Endometrial microvascular endothelial cells (primary cell): ENCODE measurements at regions not wholly inside any gene's neighbourhood (a gene's known extent, or its start where the extent isn't known, plus 50 kb on each side); places are given as distances from the start of the nearest gene placed in this dataset.
"Not testable (repeated sequence)": the region's sequence is repeated elsewhere in the genome, so short reads cannot be mapped to it uniquely, and the experiment has no call there.

Experiments
- in situ Hi-C: cut with HindIII; loops from 2 replicates; pipeline ENCODE4 v1.10.0; 2017; ENCODE audit warnings: low sequenced_read_pairs, low pct_unique_long_range_greater_than_20kb; ENCODE audit errors: inconsistent ontology term

- in situ Hi-C loops: no loop called here
These were observed 382.2 kb upstream of the INTU start for GRCh38 chr4:127250577-127250976.

- in situ Hi-C loops: no loop called here
These were observed 381.3 kb upstream of the INTU start for GRCh38 chr4:127251423-127251822.

GRCh38 chr4:127256500-127256899 is 376.3 kb upstream of the INTU start:
- in situ Hi-C loops: no loop called here

- in situ Hi-C loops: no loop called here
These were observed 371.3 kb upstream of the INTU start for GRCh38 chr4:127261476-127261875.

- in situ Hi-C loops: no loop called here
These were observed 364.4 kb upstream of the INTU start for GRCh38 chr4:127268367-127268766.

- in situ Hi-C loops: not testable (repeated sequence)
These were observed 355.7 kb upstream of the INTU start for GRCh38 chr4:127277023-127277422.

GRCh38 chr4:127284236-127284635 is 348.5 kb upstream of the INTU start:
- in situ Hi-C loops: no loop called here

GRCh38 chr4:127291316-127291715 is 341.4 kb upstream of the INTU start:
- in situ Hi-C loops: no loop called here

GRCh38 chr4:127293496-127293895 is 339.3 kb upstream of the INTU start:
- in situ Hi-C loops: no loop called here

GRCh38 chr4:127304356-127304755 is 328.4 kb upstream of the INTU start:
- in situ Hi-C loops: no loop called here

GRCh38 chr4:127307996-127308395 is 324.8 kb upstream of the INTU start:
- in situ Hi-C loops: no loop called here

- in situ Hi-C loops: no loop called here
These were observed 323.2 kb upstream of the INTU start for GRCh38 chr4:127309369-127310102.

- in situ Hi-C loops: no loop called here
These were observed 321.4 kb upstream of the INTU start for GRCh38 chr4:127311371-127311770.

- in situ Hi-C loops: no loop called here
These were observed 320.8 kb upstream of the INTU start for GRCh38 chr4:127311924-127312323.

- in situ Hi-C loops: no loop called here
These were observed 319.0 kb upstream of the INTU start for GRCh38 chr4:127313767-127314166.

GRCh38 chr4:127327491-127327890 is 305.3 kb upstream of the INTU start:
- in situ Hi-C loops: no loop called here

- in situ Hi-C loops: no loop called here
These were observed 297.6 kb upstream of the INTU start for GRCh38 chr4:127335073-127335620.

- in situ Hi-C loops: no loop called here
These were observed 297.0 kb upstream of the INTU start for GRCh38 chr4:127335732-127336131.

GRCh38 chr4:127343123-127343522 is 289.6 kb upstream of the INTU start:
- in situ Hi-C loops: not testable (repeated sequence)

- in situ Hi-C loops: no loop called here
These were observed 288.7 kb upstream of the INTU start for GRCh38 chr4:127344071-127344470.

GRCh38 chr4:127347936-127348335 is 284.8 kb upstream of the INTU start:
- in situ Hi-C loops: no loop called here
